ENCODE measurements at regions not wholly inside any gene's neighbourhood (a gene's known extent, or its start where the extent isn't known, plus 50 kb on each side); places are given as distances from the start of the nearest gene placed in this dataset.

DNA sequence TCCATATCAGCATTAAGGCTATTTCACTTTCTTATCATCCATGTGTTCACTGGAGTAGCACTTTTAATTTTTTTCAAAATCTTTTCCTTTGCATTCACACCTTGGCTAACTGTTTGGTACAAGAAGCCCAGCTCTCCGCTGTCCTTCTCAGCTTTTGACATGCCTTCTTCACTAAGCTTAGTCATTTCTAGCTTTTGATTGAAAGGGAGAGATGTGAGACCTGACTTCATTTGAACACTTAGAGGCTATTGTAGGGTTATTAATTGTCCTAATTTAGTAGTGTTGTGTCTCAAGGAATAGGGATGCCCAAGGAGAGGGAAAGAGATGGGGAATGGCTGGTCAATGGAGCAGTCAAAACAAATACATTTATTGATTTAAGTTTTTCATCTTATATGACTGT lies 350.0 kb downstream of the CXCL12 start:
- Histone ChIP-seq H3K4me1 (peaks cover 0 to 4% (median 0%) of the 10 kb centered on the region in 6 donors), H3K4me3 (no peak overlapping the region), H3K36me3 (no peaks in the 10 kb centered on the region), H3K27ac (no peak overlapping the region), H3K9me3 (no peaks in the 10 kb centered on the region), H3K27me3 (replicated peaks in 1 of 7) (no peaks in the 10 kb centered on the region)
- TF ChIP-seq POLR2A (IDR thresholded peaks at IDR 0.05) = no peak
- no peak for TF ChIP-seq POLR2AphosphoS5 (IDR thresholded peaks at IDR 0.05)
- TF ChIP-seq, protein P1, sequence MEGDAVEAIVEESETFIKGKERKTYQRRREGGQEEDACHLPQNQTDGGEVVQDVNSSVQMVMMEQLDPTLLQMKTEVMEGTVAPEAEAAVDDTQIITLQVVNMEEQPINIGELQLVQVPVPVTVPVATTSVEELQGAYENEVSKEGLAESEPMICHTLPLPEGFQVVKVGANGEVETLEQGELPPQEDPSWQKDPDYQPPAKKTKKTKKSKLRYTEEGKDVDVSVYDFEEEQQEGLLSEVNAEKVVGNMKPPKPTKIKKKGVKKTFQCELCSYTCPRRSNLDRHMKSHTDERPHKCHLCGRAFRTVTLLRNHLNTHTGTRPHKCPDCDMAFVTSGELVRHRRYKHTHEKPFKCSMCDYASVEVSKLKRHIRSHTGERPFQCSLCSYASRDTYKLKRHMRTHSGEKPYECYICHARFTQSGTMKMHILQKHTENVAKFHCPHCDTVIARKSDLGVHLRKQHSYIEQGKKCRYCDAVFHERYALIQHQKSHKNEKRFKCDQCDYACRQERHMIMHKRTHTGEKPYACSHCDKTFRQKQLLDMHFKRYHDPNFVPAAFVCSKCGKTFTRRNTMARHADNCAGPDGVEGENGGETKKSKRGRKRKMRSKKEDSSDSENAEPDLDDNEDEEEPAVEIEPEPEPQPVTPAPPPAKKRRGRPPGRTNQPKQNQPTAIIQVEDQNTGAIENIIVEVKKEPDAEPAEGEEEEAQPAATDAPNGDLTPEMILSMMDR (IDR thresholded peaks at IDR 0.05 in 8 of 11, conservative IDR thresholded peaks at IDR 0.05 in 3 of 11) = no peak
- WGBS, 5 donors = 79 to 95% (median 90%) methylated on average over 1 of the region's 1 CpG
- intact Hi-C loops (cut with DNase I; ENCODE audit: low total_unique reads) = no loop called here
- DNase-seq = no peak

DNA sequence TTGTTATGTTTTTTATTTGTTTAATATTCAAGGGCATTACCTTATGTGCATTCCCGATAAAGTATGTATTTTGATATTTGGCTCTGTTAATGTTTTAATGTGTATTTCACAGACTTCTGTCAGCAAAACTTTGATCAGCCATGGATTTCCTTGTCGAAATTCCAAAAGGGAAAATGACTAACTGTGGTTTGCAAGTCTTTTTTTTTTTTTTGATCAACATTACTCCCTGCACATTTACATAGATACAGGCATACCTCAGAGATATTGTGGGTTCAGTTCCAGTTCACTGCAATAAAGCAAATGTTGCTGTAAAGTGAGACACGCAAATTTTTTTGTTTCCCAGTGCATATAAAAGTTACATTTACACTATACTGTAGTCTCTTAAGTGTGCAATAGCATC lies 351.9 kb downstream of the CXCL12 start:
- Histone ChIP-seq H3K4me3 (no peak overlapping the region), H3K36me3 (no peaks in the 10 kb centered on the region), H3K27me3 (replicated peaks in 1 of 7) (no peaks in the 10 kb centered on the region), H3K9me3 (no peaks in the 10 kb centered on the region), H3K27ac (no peak overlapping the region), H3K4me1 (peaks cover 0 to 4% (median 0%) of the 10 kb centered on the region in 6 donors)
- 73 to 87% (median 81%) methylated on average over 3 of the region's 3 CpGs for WGBS, 5 donors
- no peak for DNase-seq
- intact Hi-C loops (cut with DNase I; ENCODE audit: low total_unique reads) = no loop called here
- TF ChIP-seq, protein P1 (IDR thresholded peaks at IDR 0.05 in 8 of 11, conservative IDR thresholded peaks at IDR 0.05 in 3 of 11) = no peak
- TF ChIP-seq POLR2AphosphoS5 (IDR thresholded peaks at IDR 0.05) (no peak), POLR2A (IDR thresholded peaks at IDR 0.05) (no peak)

DNA sequence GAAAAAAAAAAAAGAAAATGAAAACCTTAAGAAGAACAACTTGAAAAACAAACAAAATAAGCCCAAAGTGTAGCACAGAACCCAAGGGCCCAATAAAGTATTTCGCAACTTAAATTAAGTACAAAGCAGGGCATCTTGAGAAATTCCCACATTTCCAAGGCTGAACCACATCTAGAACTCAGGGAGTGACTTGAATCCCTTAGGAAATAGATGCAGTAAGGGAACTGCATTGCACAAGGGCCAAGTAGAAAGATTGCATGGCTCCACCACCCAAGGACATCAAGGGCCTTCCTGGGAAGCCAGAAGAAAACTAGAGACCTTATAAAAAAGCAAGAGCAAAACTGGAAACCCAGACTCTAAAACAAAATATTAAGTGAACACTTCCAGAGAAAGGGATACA lies 352.7 kb downstream of the CXCL12 start:
- 85 to 100% (median 91%) methylated on average over 1 of the region's 1 CpG for WGBS, 5 donors
- H3K36me3 ChIP-seq = no peaks in the 10 kb centered on the region
- H3K27ac ChIP-seq = no peak overlapping the region
- no peak for DNase-seq
- no peak overlapping the region for H3K4me3 ChIP-seq
- H3K9me3 ChIP-seq = no peaks in the 10 kb centered on the region
- TF ChIP-seq POLR2AphosphoS5 (IDR thresholded peaks at IDR 0.05) (no peak), POLR2A (IDR thresholded peaks at IDR 0.05) (no peak)
- TF ChIP-seq, protein P1 (IDR thresholded peaks at IDR 0.05 in 8 of 11, conservative IDR thresholded peaks at IDR 0.05 in 3 of 11) = no peak
- H3K4me1 ChIP-seq = peaks cover 0 to 4% (median 0%) of the 10 kb centered on the region in 6 donors
- no peaks in the 10 kb centered on the region for H3K27me3 ChIP-seq (replicated peaks in 1 of 7)
- intact Hi-C loops (cut with DNase I; ENCODE audit: low total_unique reads) = no loop called here

DNA sequence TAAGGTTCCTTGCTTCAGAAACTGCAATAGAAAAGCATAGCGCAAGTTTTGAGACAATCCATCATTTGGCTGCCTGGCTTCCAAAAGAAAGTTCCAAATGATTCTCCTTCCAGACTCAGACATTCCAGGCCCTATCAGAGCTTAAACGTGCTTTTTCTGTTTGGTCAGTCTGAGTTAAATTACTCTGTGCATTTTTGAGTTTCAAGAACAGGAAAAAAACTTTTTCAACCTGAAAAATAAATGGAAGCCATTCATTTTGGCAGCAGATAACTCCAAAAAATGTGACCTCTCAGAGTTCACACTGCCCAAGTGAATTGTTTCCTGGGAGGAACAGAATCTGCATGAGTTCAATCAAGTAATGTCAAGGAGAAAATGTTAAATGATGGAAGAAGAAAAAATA lies 354.2 kb downstream of the CXCL12 start:
- H3K36me3 ChIP-seq = no peaks in the 10 kb centered on the region
- H3K27me3 ChIP-seq (replicated peaks in 1 of 7) = no peaks in the 10 kb centered on the region
- H3K9me3 ChIP-seq = no peaks in the 10 kb centered on the region
- no peak for DNase-seq
- H3K27ac ChIP-seq = peak overlapping the region in 1 of 8 donors; percentile 23
- intact Hi-C loops (cut with DNase I; ENCODE audit: low total_unique reads) = no loop called here
- TF ChIP-seq POLR2A (IDR thresholded peaks at IDR 0.05) (no peak), POLR2AphosphoS5 (IDR thresholded peaks at IDR 0.05) (no peak)
- TF ChIP-seq, protein P1 (IDR thresholded peaks at IDR 0.05 in 8 of 11, conservative IDR thresholded peaks at IDR 0.05 in 3 of 11) = no peak
- H3K4me3 ChIP-seq = no peak overlapping the region
- 49 to 57% (median 53%) methylated on average over 2 of the region's 2 CpGs for WGBS, 5 donors
- peaks cover 0 to 4% (median 0%) of the 10 kb centered on the region in 6 donors for H3K4me1 ChIP-seq
